ENCODE measurements at regions not wholly inside any gene's neighbourhood (a gene's known extent, or its start where the extent isn't known, plus 50 kb on each side); places are given as distances from the start of the nearest gene placed in this dataset.

DNA sequence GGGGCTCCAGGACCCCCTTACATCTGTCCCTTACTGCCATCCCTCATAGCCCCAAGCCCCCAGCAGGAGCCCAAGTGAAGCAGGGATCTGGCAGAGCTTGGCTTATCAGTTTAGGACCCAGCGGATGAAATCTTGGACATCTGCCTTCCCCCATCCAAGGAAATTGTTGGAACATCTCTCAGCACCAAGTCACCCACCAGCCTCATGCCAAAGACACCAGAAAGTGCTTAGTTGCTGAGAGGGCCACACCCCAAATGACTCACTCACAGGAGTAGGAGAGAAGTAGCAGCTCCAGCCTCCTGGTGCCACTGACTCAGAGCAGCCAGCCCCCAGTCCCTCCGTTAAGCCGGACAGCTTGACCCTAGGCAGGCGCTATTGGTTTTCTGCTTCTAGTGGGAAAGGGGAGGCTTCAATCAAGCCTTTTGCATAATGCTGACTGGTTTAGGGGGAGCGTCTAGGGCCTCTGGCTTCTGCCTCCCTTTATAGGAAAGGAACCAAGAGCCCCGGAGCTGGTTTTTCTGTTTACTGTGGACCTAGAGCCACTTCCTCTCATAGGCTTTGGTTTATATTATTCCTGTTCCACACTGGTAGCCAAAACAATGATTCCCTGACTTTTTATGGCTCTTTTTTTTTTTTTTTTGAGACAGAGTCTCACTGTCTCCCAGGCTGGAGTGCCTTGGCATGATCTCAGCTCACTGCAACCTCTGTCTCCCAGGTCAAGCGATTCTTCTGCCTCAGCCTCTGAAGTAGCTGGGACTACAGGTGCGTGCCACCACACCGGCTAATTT is 114.2 kb upstream of the IPO9 start:
- no peak overlapping the region for H3K4me2 ChIP-seq
- no peak overlapping the region; the same call in 1 of the 2 replicates for H3K27ac Mint-ChIP-seq
- no peak; the same call in 2 of the 3 replicates for ATAC-seq

More for the DNA sequence above, 114.2 kb upstream of the IPO9 start:
- Mint-ChIP-seq H3K27me3 (ENCODE audit: insufficient read depth, low read depth, poor library complexity) (peaks cover 6% of the 10 kb centered on the region), H3K9me3 (no peaks in the 10 kb centered on the region), H3K4me1 (peaks cover 11% of the 10 kb centered on the region), H3K4me3 (no peak overlapping the region), H3K36me3 (ENCODE audit: low read depth) (peaks cover 28% of the 10 kb centered on the region)
- no peaks in the 10 kb centered on the region for H4K20me1 ChIP-seq (replicated peaks; ENCODE audit: insufficient read depth)
- DNase-seq (ENCODE audit: low spot score) = no peak
- no peak overlapping the region for H3K4me3 ChIP-seq
- H3K79me2 ChIP-seq (replicated peaks; ENCODE audit: insufficient read depth) = no peaks in the 10 kb centered on the region
- no peaks in the 10 kb centered on the region for H3K36me3 ChIP-seq (ENCODE audit: insufficient read depth)
- TF ChIP-seq ZNF462 (CRISPR knock-in tag; IDR thresholded peaks at IDR 0.05) (no peak), ZNF114 (CRISPR knock-in tag; IDR thresholded peaks at IDR 0.05) (no peak), CREB1 (CRISPR knock-in tag; IDR thresholded peaks at IDR 0.05; ENCODE audit: low read depth) (no peak), CTCF (conservative IDR thresholded peaks at IDR 0.05; ENCODE audit: low read depth in 2 of 2) (no peak), EZH2phosphoT487 (IDR thresholded peaks at IDR 0.05; ENCODE audit: unreplicated experiment) (no peak), EZH2 (IDR thresholded peaks at IDR 0.05; ENCODE audit: low read depth, unreplicated experiment) (no peak), ETS1 (IDR thresholded peaks at IDR 0.05) (no peak), JUNB (IDR thresholded peaks at IDR 0.05; ENCODE audit: unreplicated experiment) (no peak), ZNF331 (CRISPR knock-in tag; IDR thresholded peaks at IDR 0.05; ENCODE audit: low read depth) (no peak), POLR2AphosphoS5 (IDR thresholded peaks at IDR 0.05; ENCODE audit: low read depth) (no peak), STAT1 (IDR thresholded peaks at IDR 0.05; ENCODE audit: unreplicated experiment) (no peak), NANOG (IDR thresholded peaks at IDR 0.05; ENCODE audit: borderline replicate concordance) (no peak)
- TF ChIP-seq, protein P1, sequence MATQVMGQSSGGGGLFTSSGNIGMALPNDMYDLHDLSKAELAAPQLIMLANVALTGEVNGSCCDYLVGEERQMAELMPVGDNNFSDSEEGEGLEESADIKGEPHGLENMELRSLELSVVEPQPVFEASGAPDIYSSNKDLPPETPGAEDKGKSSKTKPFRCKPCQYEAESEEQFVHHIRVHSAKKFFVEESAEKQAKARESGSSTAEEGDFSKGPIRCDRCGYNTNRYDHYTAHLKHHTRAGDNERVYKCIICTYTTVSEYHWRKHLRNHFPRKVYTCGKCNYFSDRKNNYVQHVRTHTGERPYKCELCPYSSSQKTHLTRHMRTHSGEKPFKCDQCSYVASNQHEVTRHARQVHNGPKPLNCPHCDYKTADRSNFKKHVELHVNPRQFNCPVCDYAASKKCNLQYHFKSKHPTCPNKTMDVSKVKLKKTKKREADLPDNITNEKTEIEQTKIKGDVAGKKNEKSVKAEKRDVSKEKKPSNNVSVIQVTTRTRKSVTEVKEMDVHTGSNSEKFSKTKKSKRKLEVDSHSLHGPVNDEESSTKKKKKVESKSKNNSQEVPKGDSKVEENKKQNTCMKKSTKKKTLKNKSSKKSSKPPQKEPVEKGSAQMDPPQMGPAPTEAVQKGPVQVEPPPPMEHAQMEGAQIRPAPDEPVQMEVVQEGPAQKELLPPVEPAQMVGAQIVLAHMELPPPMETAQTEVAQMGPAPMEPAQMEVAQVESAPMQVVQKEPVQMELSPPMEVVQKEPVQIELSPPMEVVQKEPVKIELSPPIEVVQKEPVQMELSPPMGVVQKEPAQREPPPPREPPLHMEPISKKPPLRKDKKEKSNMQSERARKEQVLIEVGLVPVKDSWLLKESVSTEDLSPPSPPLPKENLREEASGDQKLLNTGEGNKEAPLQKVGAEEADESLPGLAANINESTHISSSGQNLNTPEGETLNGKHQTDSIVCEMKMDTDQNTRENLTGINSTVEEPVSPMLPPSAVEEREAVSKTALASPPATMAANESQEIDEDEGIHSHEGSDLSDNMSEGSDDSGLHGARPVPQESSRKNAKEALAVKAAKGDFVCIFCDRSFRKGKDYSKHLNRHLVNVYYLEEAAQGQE (IDR thresholded peaks at IDR 0.05; ENCODE audit: unreplicated experiment) = no peak
- H3K4me1 ChIP-seq (ENCODE audit: insufficient read depth) = no peaks in the 10 kb centered on the region; the same call in 1 of the 2 replicates
- H2AFZ ChIP-seq = no peak overlapping the region
- H3F3A ChIP-seq (replicated peaks; ENCODE audit: low read depth) = no peaks in the 10 kb centered on the region
- H3K27me3 ChIP-seq (ENCODE audit: insufficient read depth) = no peaks in the 10 kb centered on the region
- H3K9me2 ChIP-seq (ENCODE audit: insufficient read depth) = no peaks in the 10 kb centered on the region
- no peak overlapping the region; the same call in 1 of the 2 replicates for H3K27ac ChIP-seq (ENCODE audit: low read depth)
